NCI-H1436 treated with DMSO at 0.1 percent for 48 hours (cell line): ENCODE measurements at regions not wholly inside any gene's neighbourhood (a gene's known extent, or its start where the extent isn't known, plus 50 kb on each side); places are given as distances from the start of the nearest gene placed in this dataset.

Source experiments
- DNase-seq: peaks from one replicate; lab custom pipeline; 2025; lab: John Stamatoyannopoulos, UW

GRCh38 chr9:78805771-78806170 is 508.8 kb downstream of the PSAT1 start:
- no peak for DNase-seq

- DNase-seq, result no peak
Measured at GRCh38 chr9:78806492-78807160, 509.7 kb downstream of the PSAT1 start.

- no peak for DNase-seq
Measured at GRCh38 chr9:78807286-78807685, 510.4 kb downstream of the PSAT1 start.

GRCh38 chr9:78808048-78808447 is 511.1 kb downstream of the PSAT1 start:
- no peak for DNase-seq

GRCh38 chr9:78811622-78812276 is 514.8 kb downstream of the PSAT1 start:
- no peak for DNase-seq

GRCh38 chr9:78812665-78813064 is 515.7 kb downstream of the PSAT1 start:
- no peak for DNase-seq

GRCh38 chr9:78813602-78814180 is 516.8 kb downstream of the PSAT1 start:
- DNase-seq, result no peak

- no peak for DNase-seq
Measured at GRCh38 chr9:78821126-78821822, 524.3 kb downstream of the PSAT1 start.

GRCh38 chr9:78826527-78826926 is 529.6 kb downstream of the PSAT1 start:
- DNase-seq, result no peak

GRCh38 chr9:78828521-78828920 is 531.6 kb downstream of the PSAT1 start:
- no peak for DNase-seq

GRCh38 chr9:78830301-78830700 is 533.4 kb downstream of the PSAT1 start:
- no peak for DNase-seq

- no peak for DNase-seq
Measured at GRCh38 chr9:78831726-78832125, 534.8 kb downstream of the PSAT1 start.

- DNase-seq, result no peak
Measured at GRCh38 chr9:78835928-78836450, 539.1 kb downstream of the PSAT1 start.

GRCh38 chr9:78839252-78839651 is 542.3 kb downstream of the PSAT1 start:
- no peak for DNase-seq

- no peak for DNase-seq
Measured at GRCh38 chr9:78848061-78848460, 551.1 kb downstream of the PSAT1 start.

- no peak for DNase-seq
Measured at GRCh38 chr9:78856144-78856543, 559.2 kb downstream of the PSAT1 start.

- no peak for DNase-seq
Measured at GRCh38 chr9:78856781-78857180, 559.9 kb downstream of the PSAT1 start.

- peak; percentile 77 for DNase-seq
Measured at GRCh38 chr9:78857373-78858225, 560.7 kb downstream of the PSAT1 start.

GRCh38 chr9:78858266-78858665 is 561.3 kb downstream of the PSAT1 start:
- no peak for DNase-seq

- no peak for DNase-seq
Measured at GRCh38 chr9:78860801-78861475, 564.0 kb downstream of the PSAT1 start.

- DNase-seq, result no peak
Measured at GRCh38 chr9:78863531-78863930, 566.6 kb downstream of the PSAT1 start.
